WTC11 (cell line): ENCODE measurements at regions not wholly inside any gene's neighbourhood (a gene's known extent, or its start where the extent isn't known, plus 50 kb on each side); places are given as distances from the start of the nearest gene placed in this dataset.

Experiments
- ATAC-seq: fragments of 200-7000 bp; cut with Tn5 transposase; 2 replicates; pipeline ENCODE4 v1.10.0; 2021; ENCODE audit warnings: mild to moderate bottlenecking, moderate library complexity
- CTCF ChIA-PET: fragments of 300-600 bp; sonication (Branson Sonifier 250); formaldehyde crosslinking; loops from one replicate; lab custom pipeline; 2021; ENCODE audit warnings: antibody characterized with exemption; lab: Charles Lee
- POLR2A ChIA-PET: fragments of 350-600 bp; sonication (Branson Sonifier 250); formaldehyde crosslinking; loops from one replicate; lab custom pipeline; 2021; ENCODE audit warnings: antibody characterized with exemption; lab: Charles Lee
- DNase-seq: peaks from one replicate; pipeline ENCODE4 v3.0.0; 2021; ENCODE audit warnings: low spot score
- H3K27ac Mint-ChIP-seq: 2 replicates; pipeline ENCODE4 v1.8.0; 2021; ENCODE audit warnings: mixed read lengths
- H3K27me3 Mint-ChIP-seq: 2 replicates; pipeline ENCODE4 v1.8.0; 2021; ENCODE audit warnings: low read depth, mild to moderate bottlenecking, moderate library complexity, mixed read lengths
- H3K36me3 Mint-ChIP-seq: 2 replicates; pipeline ENCODE4 v1.8.0; 2021; ENCODE audit warnings: mixed read lengths
- H3K4me1 Mint-ChIP-seq: 2 replicates; pipeline ENCODE4 v1.8.0; 2022; ENCODE audit warnings: mixed read lengths
- H3K4me3 Mint-ChIP-seq: 2 replicates; pipeline ENCODE4 v1.8.0; 2021; ENCODE audit warnings: mild to moderate bottlenecking, moderate library complexity, mixed read lengths
- H3K9me3 Mint-ChIP-seq: 2 replicates; pipeline ENCODE4 v1.8.0; 2021; ENCODE audit warnings: mixed read lengths
- AFF4 ChIP-seq: sonication (generic); formaldehyde crosslinking; IDR thresholded peaks from 2 replicates; pipeline ENCODE4 v1.8.1; 2023; ENCODE audit warnings: mild to moderate bottlenecking, missing genetic modification reagents, borderline replicate concordance
- ARID4B ChIP-seq: sonication (generic); formaldehyde crosslinking; IDR thresholded peaks from 2 replicates; pipeline ENCODE4 v1.8.0; 2023; ENCODE audit warnings: missing genetic modification reagents, mild to moderate bottlenecking, borderline replicate concordance
- FOXJ3 ChIP-seq: sonication (generic); formaldehyde crosslinking; IDR thresholded peaks from 2 replicates; pipeline ENCODE4 v1.9.0; 2021; ENCODE audit warnings: missing genetic modification reagents, mild to moderate bottlenecking, borderline replicate concordance
- GRHL2 ChIP-seq: fragments of 250-450 bp; sonication (Bioruptor Pico); IDR thresholded peaks from 2 replicates; pipeline ENCODE4 v1.8.0; 2022; ENCODE audit warnings: mild to moderate bottlenecking, moderate library complexity; ENCODE audit not compliant: insufficient replicate concordance, severe bottlenecking
- PREB ChIP-seq: sonication (generic); formaldehyde crosslinking; IDR thresholded peaks from 2 replicates; pipeline ENCODE4 v1.8.1; 2022; ENCODE audit warnings: mild to moderate bottlenecking, missing genetic modification reagents, moderate library complexity, borderline replicate concordance
- RORB ChIP-seq: fragments of 250-450 bp; sonication (Bioruptor Pico); IDR thresholded peaks from 2 replicates; pipeline ENCODE4 v1.9.0; 2021; ENCODE audit warnings: mild to moderate bottlenecking
- ZMAT4 ChIP-seq: fragments of 250-450 bp; sonication (Bioruptor Pico); IDR thresholded peaks from 2 replicates; pipeline ENCODE4 v1.9.0; 2021; ENCODE audit warnings: mild to moderate bottlenecking

- ChIA-PET CTCF (no interaction called here), POLR2A (no interaction called here)
- peaks cover 80% of the 10 kb centered on the region for H3K36me3 Mint-ChIP-seq
- no peak overlapping the region for H3K27ac Mint-ChIP-seq
- H3K4me3 Mint-ChIP-seq: no peak overlapping the region
- H3K9me3 Mint-ChIP-seq: no peaks in the 10 kb centered on the region
- no peak for ATAC-seq
- no peaks in the 10 kb centered on the region for H3K27me3 Mint-ChIP-seq
- no peak for DNase-seq
- no peaks in the 10 kb centered on the region for H3K4me1 Mint-ChIP-seq
- TF ChIP-seq FOXJ3 (CRISPR knock-in tag) (no peak), GRHL2 (CRISPR knock-in tag) (no peak), RORB (CRISPR knock-in tag) (no peak), ARID4B (CRISPR knock-in tag) (no peak), PREB (CRISPR knock-in tag) (no peak), ZMAT4 (CRISPR knock-in tag) (no peak), AFF4 (no peak)
Observed at GRCh38 chr9:23638837-23639426, 187.1 kb downstream of the ELAVL2 start.
